GM18505 (cell line): ENCODE measurements at regions not wholly inside any gene's neighbourhood (a gene's known extent, or its start where the extent isn't known, plus 50 kb on each side); places are given as distances from the start of the nearest gene placed in this dataset.

ENCODE experiments used
- ATAC-seq: cut with Tn5 transposase; IDR thresholded peaks from one replicate; pipeline ENCODE4 v1.9.1; 2021; ENCODE audit not compliant: unreplicated experiment
- POLR2A ChIP-seq: IDR thresholded peaks from 4 replicates; pipeline ENCODE4 v1.6.1; 2011; ENCODE audit warnings: borderline replicate concordance; ENCODE audit not compliant: insufficient read depth, insufficient read length; ENCODE audit errors: extremely low read depth

GRCh38 chr5:107304684-107305083 is 366.1 kb downstream of the EFNA5 start:
- no peak for TF ChIP-seq POLR2A
- ATAC-seq = no peak

- TF ChIP-seq POLR2A = no peak
- ATAC-seq = no peak
Measured at GRCh38 chr5:107303171-107303968, 367.4 kb downstream of the EFNA5 start.

- no peak for ATAC-seq
- TF ChIP-seq POLR2A = no peak
Measured at GRCh38 chr5:107302441-107302840, 368.3 kb downstream of the EFNA5 start.

GRCh38 chr5:107301999-107302398 is 368.7 kb downstream of the EFNA5 start:
- ATAC-seq = no peak
- no peak for TF ChIP-seq POLR2A

GRCh38 chr5:107300721-107301327 is 369.9 kb downstream of the EFNA5 start:
- ATAC-seq = no peak
- no peak for TF ChIP-seq POLR2A

- ATAC-seq = no peak
- no peak for TF ChIP-seq POLR2A
Measured at GRCh38 chr5:107296572-107296971, 374.2 kb downstream of the EFNA5 start.

GRCh38 chr5:107295914-107296313 is 374.8 kb downstream of the EFNA5 start:
- no peak for ATAC-seq
- no peak for TF ChIP-seq POLR2A

GRCh38 chr5:107294669-107295068 is 376.1 kb downstream of the EFNA5 start:
- no peak for TF ChIP-seq POLR2A
- no peak for ATAC-seq

GRCh38 chr5:107294211-107294550 is 376.6 kb downstream of the EFNA5 start:
- no peak for TF ChIP-seq POLR2A

GRCh38 chr5:107293541-107294210 is 377.1 kb downstream of the EFNA5 start:
- no peak for TF ChIP-seq POLR2A
- ATAC-seq = peak; percentile 18

More at GRCh38 chr5:107294211-107294550, 376.6 kb downstream of the EFNA5 start:
- ATAC-seq = peak; percentile 75

- TF ChIP-seq POLR2A = no peak
- ATAC-seq = no peak
Measured at GRCh38 chr5:107291866-107292265, 378.9 kb downstream of the EFNA5 start.

GRCh38 chr5:107290780-107291398 is 379.8 kb downstream of the EFNA5 start:
- ATAC-seq = no peak

GRCh38 chr5:107289030-107289714 is 381.6 kb downstream of the EFNA5 start:
- peak; percentile 87 for ATAC-seq
- TF ChIP-seq POLR2A = no peak

More at GRCh38 chr5:107290780-107291398, 379.8 kb downstream of the EFNA5 start:
- TF ChIP-seq POLR2A = no peak
